ENCODE measurements at regions not wholly inside any gene's neighbourhood (a gene's known extent, or its start where the extent isn't known, plus 50 kb on each side); places are given as distances from the start of the nearest gene placed in this dataset.

GRCh38 chr4:154973244-154974035 is 192.4 kb downstream of the RBM46 start:
- no peak for TF ChIP-seq CTCF (IDR thresholded peaks at IDR 0.05)
- no peak for TF ChIP-seq POLR2A (IDR thresholded peaks at IDR 0.05)
